GM23248 (cell line): ENCODE measurements at regions not wholly inside any gene's neighbourhood (a gene's known extent, or its start where the extent isn't known, plus 50 kb on each side); places are given as distances from the start of the nearest gene placed in this dataset.

ENCODE experiments used
- DNase-seq: peaks from one replicate; pipeline ENCODE4 v3.0.0-alpha.2; 2015
- H2AFZ ChIP-seq: fragments of 200-600 bp; sonication (generic); 2 replicates; pipeline ENCODE4 v1.6.1; 2016; ENCODE audit warnings: antibody characterized with exemption
- H3F3A ChIP-seq: fragments of 200-600 bp; sonication (generic); 2 replicates; pipeline ENCODE4 v1.6.1; 2016; ENCODE audit warnings: mild to moderate bottlenecking, antibody characterized with exemption, mixed run types; ENCODE audit not compliant: insufficient read depth
- H3K27ac ChIP-seq: fragments of 200-600 bp; sonication (generic); 2 replicates; pipeline ENCODE4 v1.5.1; 2016; ENCODE audit warnings: mild to moderate bottlenecking
- H3K27me3 ChIP-seq: fragments of 200-600 bp; sonication (generic); replicated peaks from 2 replicates; pipeline ENCODE4 v1.6.1; 2016; ENCODE audit warnings: mild to moderate bottlenecking; ENCODE audit not compliant: insufficient read depth
- H3K36me3 ChIP-seq: fragments of 200-600 bp; sonication (generic); 2 replicates; pipeline ENCODE4 v1.6.1; 2016; ENCODE audit warnings: low read depth, mild to moderate bottlenecking
- H3K4me1 ChIP-seq: fragments of 200-600 bp; sonication (generic); 2 replicates; pipeline ENCODE4 v1.6.1; 2016; ENCODE audit warnings: mild to moderate bottlenecking; ENCODE audit not compliant: insufficient read depth
- H3K4me2 ChIP-seq: fragments of 200-600 bp; sonication (generic); one replicate; pipeline ENCODE4 v1.6.1; 2016; ENCODE audit warnings: mild to moderate bottlenecking; ENCODE audit not compliant: unreplicated experiment
- H3K4me3 ChIP-seq: fragments of 200-600 bp; sonication (generic); 2 replicates; pipeline ENCODE4 v1.5.1; 2016; ENCODE audit warnings: mild to moderate bottlenecking
- H3K79me2 ChIP-seq: fragments of 200-600 bp; sonication (generic); 2 replicates; pipeline ENCODE4 v1.6.1; 2016; ENCODE audit warnings: mild to moderate bottlenecking; ENCODE audit not compliant: insufficient read depth
- H3K9ac ChIP-seq: fragments of 200-600 bp; sonication (generic); 2 replicates; pipeline ENCODE4 v1.6.1; 2016; ENCODE audit warnings: mild to moderate bottlenecking
- H3K9me2 ChIP-seq: fragments of 200-600 bp; sonication (generic); 2 replicates; pipeline ENCODE4 v1.6.1; 2016; ENCODE audit warnings: mixed run types, mild to moderate bottlenecking, moderate library complexity; ENCODE audit not compliant: insufficient read depth
- H3K9me3 ChIP-seq: fragments of 200-600 bp; sonication (generic); one replicate; pipeline ENCODE4 v1.6.1; 2017; ENCODE audit warnings: low read depth
- H4K20me1 ChIP-seq: fragments of 200-600 bp; sonication (generic); 2 replicates; pipeline ENCODE4 v1.6.0; 2016; ENCODE audit not compliant: insufficient read depth
- EZH2 ChIP-seq: fragments of 200-600 bp; sonication (generic); IDR thresholded peaks from 2 replicates; pipeline ENCODE4 v1.6.1; 2018; ENCODE audit warnings: antibody characterized with exemption, mild to moderate bottlenecking; ENCODE audit not compliant: insufficient read depth, poor library complexity, severe bottlenecking
- EZH2phosphoT487 ChIP-seq: fragments of 200-600 bp; sonication (generic); IDR thresholded peaks from 2 replicates; pipeline ENCODE4 v1.6.1; 2018; ENCODE audit warnings: antibody characterized with exemption, moderate library complexity, mild to moderate bottlenecking, low read depth; ENCODE audit not compliant: insufficient read depth
- WGBS, 2 experiments: methylation state at CpG; one replicate each; pipeline ENCODE4 v1.1.6; 2015 to 2017; ENCODE audit warnings: low lambda C conversion rate in 2 of 2, low coverage in 1 of 2; ENCODE audit errors: missing lambda C conversion rate in 2 of 2; 5-methylcytosine and 5-hydroxymethylcytosine counted together
- in situ Hi-C: fragments of 300-500 bp; cut with MboI; formaldehyde crosslinking; loops from 2 replicates; pipeline ENCODE4 v1.15.0; 2020

- no peak overlapping the region for H3K4me3 ChIP-seq
- H3K9me3 ChIP-seq = no peaks in the 10 kb centered on the region
- H3K4me1 ChIP-seq = no peaks in the 10 kb centered on the region
- H2AFZ ChIP-seq = no peak overlapping the region
- no peaks in the 10 kb centered on the region for H3K36me3 ChIP-seq
- H3K79me2 ChIP-seq = no peaks in the 10 kb centered on the region
- H4K20me1 ChIP-seq = no peaks in the 10 kb centered on the region
- 0 out of 2 replicates have a peak, but pooled peaks cover 8% of the 10 kb centered on the region for H3K27me3 ChIP-seq
- WGBS, 2 experiments = 80 to 81% methylated on average over 16 of the region's 16 CpGs
- H3F3A ChIP-seq = no peaks in the 10 kb centered on the region
- in situ Hi-C loops = no loop called here
- H3K4me2 ChIP-seq = no peak overlapping the region
- no peak for DNase-seq
- no peak overlapping the region for H3K27ac ChIP-seq
- no peaks in the 10 kb centered on the region for H3K9me2 ChIP-seq
- TF ChIP-seq EZH2 = no peak
- no peak for TF ChIP-seq EZH2phosphoT487
- no peak overlapping the region for H3K9ac ChIP-seq
Measured at GRCh38 chr15:101556273-101556672, 66.8 kb upstream of the PCSK6 start.

GRCh38 chr15:101554115-101554915 lies 64.8 kb upstream of the PCSK6 start:
- Histone ChIP-seq H2AFZ (no peak overlapping the region), H3F3A (no peaks in the 10 kb centered on the region), H3K36me3 (no peaks in the 10 kb centered on the region), H3K27ac (no peak overlapping the region), H3K9me2 (no peaks in the 10 kb centered on the region), H3K4me3 (no peak overlapping the region), H3K9ac (no peak overlapping the region), H3K4me1 (no peaks in the 10 kb centered on the region), H3K79me2 (no peaks in the 10 kb centered on the region), H4K20me1 (no peaks in the 10 kb centered on the region), H3K9me3 (no peaks in the 10 kb centered on the region), H3K4me2 (no peak overlapping the region), H3K27me3 (peaks cover 12% of the 10 kb centered on the region; the same call in 1 of the 2 replicates)
- TF ChIP-seq EZH2 (no peak), EZH2phosphoT487 (no peak)
- WGBS, 2 experiments = 71 to 74% methylated on average over 25 of the region's 25 CpGs
- in situ Hi-C loops = no loop called here
- DNase-seq = no peak

- Histone ChIP-seq H3K9ac (no peak overlapping the region), H3K27ac (no peak overlapping the region), H3K4me1 (no peaks in the 10 kb centered on the region), H4K20me1 (no peaks in the 10 kb centered on the region), H2AFZ (no peak overlapping the region), H3K4me2 (no peak overlapping the region), H3K4me3 (no peak overlapping the region), H3K9me2 (no peaks in the 10 kb centered on the region), H3K27me3 (peaks cover 28% of the 10 kb centered on the region), H3K36me3 (no peaks in the 10 kb centered on the region), H3K9me3 (no peaks in the 10 kb centered on the region), H3K79me2 (no peaks in the 10 kb centered on the region), H3F3A (no peaks in the 10 kb centered on the region)
- DNase-seq = no peak
- TF ChIP-seq EZH2 (no peak), EZH2phosphoT487 (no peak)
- 58 to 66% methylated on average over 20 of the region's 20 CpGs for WGBS, 2 experiments
- in situ Hi-C loops = no loop called here
Measured at GRCh38 chr15:101551696-101552591, 62.4 kb upstream of the PCSK6 start.

- no peaks in the 10 kb centered on the region for H4K20me1 ChIP-seq
- no peaks in the 10 kb centered on the region for H3K79me2 ChIP-seq
- H3K4me1 ChIP-seq = no peaks in the 10 kb centered on the region
- no peaks in the 10 kb centered on the region for H3K36me3 ChIP-seq
- no peak overlapping the region for H2AFZ ChIP-seq
- no peak overlapping the region for H3K27ac ChIP-seq
- no peaks in the 10 kb centered on the region for H3K9me2 ChIP-seq
- 61 to 81% methylated on average over 4 of the region's 4 CpGs for WGBS, 2 experiments
- in situ Hi-C loops = no loop called here
- TF ChIP-seq EZH2 (no peak), EZH2phosphoT487 (no peak)
- H3K9ac ChIP-seq = no peak overlapping the region
- no peak overlapping the region for H3K4me3 ChIP-seq
- no peak for DNase-seq
- H3K27me3 ChIP-seq = peaks cover 37% of the 10 kb centered on the region
- no peaks in the 10 kb centered on the region for H3K9me3 ChIP-seq
- no peaks in the 10 kb centered on the region for H3F3A ChIP-seq
- no peak overlapping the region for H3K4me2 ChIP-seq
Measured at GRCh38 chr15:101550124-101550523, 60.6 kb upstream of the PCSK6 start.
